Activated T-cell treated with anti-CD3 and anti-CD28 coated beads, Interleukin-2, amount 50 U/mL, for 24 hours (primary cell): ENCODE measurements at regions not wholly inside any gene's neighbourhood (a gene's known extent, or its start where the extent isn't known, plus 50 kb on each side); places are given as distances from the start of the nearest gene placed in this dataset.

Source experiments
- DNase-seq: peaks from one replicate; pipeline ENCODE4 v3.0.0-alpha.2; 2020
- H3K27ac Mint-ChIP-seq: 2 replicates; pipeline ENCODE4 v1.8.0; 2020; ENCODE audit warnings: mild to moderate bottlenecking, mixed read lengths
- H3K27me3 Mint-ChIP-seq: 2 replicates; pipeline ENCODE4 v1.8.0; 2020; ENCODE audit warnings: mixed read lengths
- H3K36me3 Mint-ChIP-seq: 2 replicates; pipeline ENCODE4 v1.8.0; 2020; ENCODE audit warnings: low read depth, mixed read lengths
- H3K4me1 Mint-ChIP-seq: 2 replicates; pipeline ENCODE4 v1.8.0; 2020; ENCODE audit warnings: low read depth, mixed read lengths
- H3K4me3 Mint-ChIP-seq: 2 replicates; pipeline ENCODE4 v1.8.0; 2020; ENCODE audit warnings: mild to moderate bottlenecking, moderate library complexity, mixed read lengths
- H3K9me3 Mint-ChIP-seq: 2 replicates; pipeline ENCODE4 v1.8.0; 2020; ENCODE audit warnings: mixed read lengths

DNA sequence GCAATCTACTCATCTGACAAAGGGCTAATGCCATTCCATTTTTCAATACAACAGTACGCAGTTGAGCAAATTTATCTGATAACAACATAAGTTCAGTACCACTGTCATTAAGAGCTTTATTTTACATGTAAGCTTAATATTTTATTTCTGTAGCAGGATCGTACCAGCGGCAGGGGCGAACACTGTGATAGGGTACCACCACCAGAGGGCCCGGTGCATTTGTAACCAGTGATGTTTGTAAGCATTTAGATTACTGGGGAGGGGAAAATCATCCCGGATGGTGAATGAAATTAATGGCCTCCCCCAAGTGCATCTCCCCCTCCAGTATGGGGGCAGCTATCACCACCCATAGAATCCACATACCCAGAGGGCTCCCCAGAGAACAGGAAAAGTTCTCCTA lies 179.0 kb downstream of the ADGRA3 start:
- Mint-ChIP-seq H3K9me3 (no peaks in the 10 kb centered on the region), H3K4me3 (no peak overlapping the region), H3K27ac (no peak overlapping the region), H3K27me3 (no peaks in the 10 kb centered on the region), H3K4me1 (no peaks in the 10 kb centered on the region), H3K36me3 (no peaks in the 10 kb centered on the region)
- DNase-seq: no peak

DNA sequence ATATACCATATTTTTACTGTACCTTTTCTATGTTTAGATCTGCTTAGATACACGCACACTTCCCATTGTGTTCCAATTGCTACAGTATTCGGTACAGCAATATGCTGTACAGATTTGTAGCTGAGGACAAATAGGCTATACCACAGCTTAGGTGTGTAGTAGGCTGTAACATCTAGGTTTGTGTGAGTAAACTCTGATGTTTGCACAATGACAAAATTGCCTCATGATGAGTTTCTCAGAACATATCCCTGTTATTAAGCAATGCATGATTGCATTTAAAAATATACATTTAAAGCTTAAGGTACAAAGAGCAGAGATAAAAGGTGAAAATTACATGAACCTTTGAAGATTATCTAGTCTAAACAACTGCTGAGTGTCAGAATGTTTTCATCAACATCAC lies 181.7 kb downstream of the ADGRA3 start:
- no peak overlapping the region for H3K27ac Mint-ChIP-seq
- H3K27me3 Mint-ChIP-seq: no peaks in the 10 kb centered on the region
- no peak overlapping the region for H3K4me3 Mint-ChIP-seq

DNA sequence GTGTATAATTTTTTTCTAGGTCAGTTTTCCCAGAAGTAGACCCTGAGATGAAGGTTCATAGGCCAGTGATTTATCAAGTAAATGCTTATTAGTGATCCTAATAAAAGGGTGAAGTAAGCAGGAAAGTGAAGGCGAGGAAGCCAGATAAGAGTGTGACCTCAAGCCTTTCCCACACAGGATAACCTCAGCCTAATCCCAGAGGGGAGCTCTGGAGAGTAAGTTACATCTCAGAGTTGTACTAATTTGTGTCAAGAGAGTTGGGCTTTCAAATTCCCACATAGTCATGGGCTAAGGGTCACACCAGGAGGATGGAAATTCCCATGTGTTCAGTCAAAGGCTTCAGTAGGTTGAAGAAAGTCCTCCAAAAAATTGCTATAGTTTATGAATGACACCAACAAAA lies 191.4 kb downstream of the ADGRA3 start:
- no peak for DNase-seq
- Mint-ChIP-seq H3K4me3 (no peak overlapping the region), H3K4me1 (no peaks in the 10 kb centered on the region), H3K27ac (no peak overlapping the region), H3K9me3 (peaks cover 3% of the 10 kb centered on the region), H3K27me3 (no peaks in the 10 kb centered on the region), H3K36me3 (no peaks in the 10 kb centered on the region)

More for the DNA sequence above, 181.7 kb downstream of the ADGRA3 start:
- Mint-ChIP-seq H3K36me3 (no peaks in the 10 kb centered on the region), H3K4me1 (no peaks in the 10 kb centered on the region), H3K9me3 (peaks cover 6% of the 10 kb centered on the region)
- DNase-seq: no peak

DNA sequence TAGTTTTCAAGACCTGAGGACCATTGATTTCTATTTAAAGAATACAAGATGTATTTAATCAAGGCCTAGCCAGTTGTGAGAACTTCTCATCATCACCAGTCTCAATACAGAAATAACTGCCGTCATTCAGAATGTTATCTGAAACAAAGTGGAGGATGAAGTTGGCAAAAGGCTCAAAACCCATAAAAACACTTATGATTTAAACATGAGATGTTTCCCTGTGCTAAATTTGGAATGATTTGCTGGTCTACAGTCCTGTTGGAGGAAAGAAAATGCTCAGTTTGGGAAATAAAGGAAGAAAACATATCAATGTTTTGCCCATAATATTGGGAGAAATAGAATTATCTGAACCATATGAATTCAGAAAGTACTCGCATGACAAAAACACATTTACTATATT lies 192.2 kb downstream of the ADGRA3 start:
- no peak overlapping the region for H3K27ac Mint-ChIP-seq
- no peaks in the 10 kb centered on the region for H3K4me1 Mint-ChIP-seq
- no peak for DNase-seq
- H3K27me3 Mint-ChIP-seq: no peaks in the 10 kb centered on the region
- H3K4me3 Mint-ChIP-seq: no peak overlapping the region
- H3K9me3 Mint-ChIP-seq: no peaks in the 10 kb centered on the region
- no peaks in the 10 kb centered on the region for H3K36me3 Mint-ChIP-seq

DNA sequence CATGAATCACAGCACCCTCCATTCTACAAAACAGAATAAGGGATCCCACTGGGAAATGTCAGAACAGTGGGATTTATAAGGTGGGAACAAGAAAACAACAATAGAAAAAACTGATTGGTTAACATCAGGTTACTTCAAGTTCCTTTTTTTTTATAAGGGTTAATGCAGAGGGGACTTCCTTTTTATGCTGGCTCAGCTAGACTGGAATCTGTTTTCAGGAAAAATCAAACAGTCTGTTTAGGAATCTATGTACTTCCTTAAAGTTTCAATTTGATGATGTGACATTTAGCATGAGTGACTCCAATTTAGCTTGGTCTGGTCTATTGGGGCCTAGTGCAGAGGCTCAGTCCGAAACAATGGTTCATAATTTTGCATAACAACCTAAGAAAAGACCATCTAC lies 192.9 kb downstream of the ADGRA3 start:
- Mint-ChIP-seq H3K36me3 (no peaks in the 10 kb centered on the region), H3K4me3 (no peak overlapping the region), H3K27me3 (no peaks in the 10 kb centered on the region), H3K27ac (no peak overlapping the region), H3K9me3 (no peaks in the 10 kb centered on the region), H3K4me1 (no peaks in the 10 kb centered on the region)
- DNase-seq: no peak

DNA sequence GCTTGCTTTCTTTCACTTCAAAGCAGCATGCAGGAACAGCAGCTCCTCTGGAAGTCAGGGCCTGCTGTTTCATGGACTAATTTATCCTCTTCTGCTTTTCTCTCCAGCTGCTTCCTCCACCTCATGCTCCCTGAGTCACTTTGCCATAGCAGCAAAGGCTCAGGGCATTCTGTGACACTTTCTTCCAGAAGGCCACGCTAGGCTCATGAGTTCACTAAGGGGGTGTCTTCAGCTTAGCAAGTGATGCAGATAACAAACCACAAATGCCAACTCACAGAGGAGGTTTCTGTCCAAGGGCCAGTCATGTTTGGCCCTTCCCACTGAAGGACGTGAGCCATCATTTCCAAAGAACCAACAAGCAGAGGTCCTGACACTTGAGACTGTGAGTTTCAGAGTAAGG lies 200.2 kb downstream of the ADGRA3 start:
- Mint-ChIP-seq H3K4me1 (no peaks in the 10 kb centered on the region), H3K27ac (no peak overlapping the region), H3K9me3 (peaks cover 4% of the 10 kb centered on the region), H3K27me3 (no peaks in the 10 kb centered on the region), H3K4me3 (no peak overlapping the region), H3K36me3 (no peaks in the 10 kb centered on the region)
- DNase-seq: no peak

DNA sequence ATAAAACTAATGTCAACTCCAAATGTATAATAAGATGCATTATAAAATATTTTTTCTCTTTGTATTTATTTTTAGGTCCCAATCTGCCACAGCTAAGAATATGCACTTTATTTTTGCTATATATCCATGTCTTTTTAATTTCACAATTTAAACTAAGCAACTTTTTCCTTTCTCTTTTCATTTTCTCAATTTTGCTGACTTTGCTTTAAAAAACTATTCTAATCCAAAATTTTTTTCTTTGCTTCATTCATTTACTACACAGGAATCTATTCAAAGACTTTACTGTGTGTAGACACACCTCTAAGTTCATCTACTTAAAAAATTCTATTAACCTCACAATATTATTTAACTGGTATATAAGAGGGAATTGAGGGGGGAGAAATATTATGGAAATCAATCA lies 201.9 kb downstream of the ADGRA3 start:
- Mint-ChIP-seq H3K27me3 (no peaks in the 10 kb centered on the region), H3K4me1 (no peaks in the 10 kb centered on the region), H3K36me3 (no peaks in the 10 kb centered on the region), H3K4me3 (no peak overlapping the region), H3K27ac (no peak overlapping the region), H3K9me3 (peaks cover 4% of the 10 kb centered on the region)
- DNase-seq: no peak

DNA sequence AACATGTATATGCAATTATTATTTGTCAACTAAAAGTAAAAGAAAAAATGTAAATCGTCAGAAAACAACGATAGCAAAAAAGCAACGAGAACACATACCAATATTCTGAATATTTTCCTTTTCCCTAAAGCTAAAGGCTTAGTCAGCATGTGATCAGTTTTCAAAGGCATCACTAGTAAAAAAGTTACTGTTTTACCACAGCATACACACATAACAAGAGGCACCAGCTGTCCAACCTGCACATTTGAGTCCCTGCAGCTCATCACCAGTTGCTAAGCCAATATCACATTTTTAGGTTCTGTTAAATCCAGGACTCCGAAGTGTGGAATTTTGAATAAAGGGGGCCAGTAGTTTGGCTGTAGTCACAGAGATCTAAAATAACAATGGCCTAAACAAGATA lies 203.8 kb downstream of the ADGRA3 start:
- no peak for DNase-seq
- Mint-ChIP-seq H3K27me3 (no peaks in the 10 kb centered on the region), H3K9me3 (peaks cover 2% of the 10 kb centered on the region), H3K36me3 (no peaks in the 10 kb centered on the region), H3K27ac (no peak overlapping the region), H3K4me3 (no peak overlapping the region), H3K4me1 (no peaks in the 10 kb centered on the region)

DNA sequence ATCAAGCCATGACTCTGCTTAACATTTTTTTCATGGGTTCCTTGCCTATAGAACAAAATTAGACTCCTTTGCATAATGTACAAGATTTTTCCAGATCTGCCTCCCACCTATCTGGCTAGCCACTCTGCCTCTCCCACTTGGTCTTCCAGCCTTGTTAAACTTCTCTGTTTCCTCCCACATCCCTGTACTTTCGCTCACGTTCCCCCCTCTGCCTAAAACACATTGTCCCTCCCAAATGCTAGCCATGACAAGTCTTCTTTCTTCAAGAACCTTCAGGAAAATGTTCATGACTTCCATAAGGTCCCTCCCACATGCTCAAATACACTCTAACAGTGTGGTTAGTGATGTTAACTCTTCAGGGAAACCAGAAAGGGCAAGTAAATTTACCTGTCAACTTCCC lies 214.6 kb downstream of the ADGRA3 start:
- no peak for DNase-seq
- Mint-ChIP-seq H3K36me3 (no peaks in the 10 kb centered on the region), H3K27ac (no peak overlapping the region), H3K27me3 (no peaks in the 10 kb centered on the region), H3K9me3 (peaks cover 15% of the 10 kb centered on the region), H3K4me3 (no peak overlapping the region), H3K4me1 (no peaks in the 10 kb centered on the region)

DNA sequence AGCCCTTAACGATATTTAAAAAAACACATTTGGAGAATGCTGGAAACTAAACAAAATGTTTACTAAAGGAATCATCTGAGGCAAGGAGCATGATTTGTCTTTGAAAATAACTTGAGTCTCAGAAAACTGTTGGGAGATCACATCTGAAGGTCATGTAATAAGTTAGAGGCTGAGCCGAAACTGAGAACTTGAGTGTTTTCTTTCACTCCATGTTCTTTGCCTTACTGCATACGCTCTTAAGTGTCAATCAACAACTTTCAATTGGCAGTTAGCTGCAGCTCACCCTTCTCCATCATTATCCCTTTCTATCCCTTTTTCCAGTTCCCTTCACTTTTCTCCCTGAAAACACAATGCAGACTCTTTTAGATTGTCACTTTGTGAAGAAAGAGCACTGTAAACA lies 216.2 kb downstream of the ADGRA3 start:
- H3K27me3 Mint-ChIP-seq: no peaks in the 10 kb centered on the region
- peaks cover 9% of the 10 kb centered on the region for H3K9me3 Mint-ChIP-seq
- no peak overlapping the region for H3K27ac Mint-ChIP-seq
- no peak for DNase-seq
- H3K4me3 Mint-ChIP-seq: no peak overlapping the region
- no peaks in the 10 kb centered on the region for H3K36me3 Mint-ChIP-seq
- H3K4me1 Mint-ChIP-seq: no peaks in the 10 kb centered on the region

DNA sequence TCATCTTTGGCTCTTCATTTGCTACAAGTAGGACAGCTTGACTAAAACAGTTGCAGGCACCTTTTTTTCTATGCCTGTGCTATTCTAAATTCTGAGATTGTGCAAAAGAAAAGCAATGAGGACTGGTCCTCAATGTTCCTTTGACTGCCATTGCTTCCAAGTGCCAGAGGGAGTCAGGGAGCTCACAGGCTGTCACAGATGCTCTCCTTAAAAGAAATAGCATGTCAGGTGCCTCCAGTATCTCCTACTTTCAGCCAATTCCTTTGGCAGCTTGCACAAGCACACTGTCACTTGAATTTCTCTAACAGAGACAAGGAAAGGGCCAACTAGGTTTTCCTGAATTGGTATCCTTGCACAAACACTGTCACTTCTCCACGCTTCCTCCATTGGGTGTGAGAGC lies 228.2 kb downstream of the ADGRA3 start:
- H3K27ac Mint-ChIP-seq: no peak overlapping the region
- no peak overlapping the region for H3K4me3 Mint-ChIP-seq
- H3K4me1 Mint-ChIP-seq: no peaks in the 10 kb centered on the region
- H3K27me3 Mint-ChIP-seq: no peaks in the 10 kb centered on the region
- H3K9me3 Mint-ChIP-seq: peaks cover 8% of the 10 kb centered on the region
- DNase-seq: no peak
- no peaks in the 10 kb centered on the region for H3K36me3 Mint-ChIP-seq

DNA sequence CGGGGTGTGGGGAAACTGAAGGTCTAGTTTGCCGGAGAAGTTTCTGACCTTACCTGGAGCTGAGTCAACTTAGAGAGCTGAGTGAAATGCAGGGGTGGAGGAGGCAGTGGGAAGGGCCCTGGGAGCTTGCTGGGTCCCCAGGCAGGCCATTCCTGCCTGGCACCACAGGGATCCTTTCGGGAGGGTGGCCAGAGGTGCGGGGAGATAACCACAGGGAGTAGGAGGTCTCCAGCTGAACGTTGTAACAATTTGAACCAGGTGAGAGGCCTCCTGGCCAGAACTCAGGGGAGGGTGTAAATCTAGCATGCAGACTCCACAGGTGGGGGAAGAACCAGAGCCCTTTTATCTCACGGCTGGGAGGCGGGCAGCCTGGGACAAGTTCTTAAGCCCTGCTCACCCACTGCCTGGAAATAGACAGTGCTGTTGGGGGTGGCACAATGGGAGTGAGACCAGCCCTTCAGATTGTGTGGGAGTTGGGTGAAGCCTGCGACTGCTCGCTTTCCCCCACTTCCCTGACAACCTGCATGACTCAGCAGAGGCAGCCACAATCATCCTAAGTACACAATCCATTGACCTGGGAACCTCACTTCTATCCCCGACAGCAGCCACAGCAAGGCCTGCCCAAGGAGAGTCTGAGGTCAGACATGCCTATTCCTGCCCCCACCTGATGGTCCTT lies 247.4 kb downstream of the ADGRA3 start:
- no peak overlapping the region for H3K27ac Mint-ChIP-seq
- no peaks in the 10 kb centered on the region for H3K4me1 Mint-ChIP-seq
- peaks cover 29% of the 10 kb centered on the region for H3K9me3 Mint-ChIP-seq

DNA sequence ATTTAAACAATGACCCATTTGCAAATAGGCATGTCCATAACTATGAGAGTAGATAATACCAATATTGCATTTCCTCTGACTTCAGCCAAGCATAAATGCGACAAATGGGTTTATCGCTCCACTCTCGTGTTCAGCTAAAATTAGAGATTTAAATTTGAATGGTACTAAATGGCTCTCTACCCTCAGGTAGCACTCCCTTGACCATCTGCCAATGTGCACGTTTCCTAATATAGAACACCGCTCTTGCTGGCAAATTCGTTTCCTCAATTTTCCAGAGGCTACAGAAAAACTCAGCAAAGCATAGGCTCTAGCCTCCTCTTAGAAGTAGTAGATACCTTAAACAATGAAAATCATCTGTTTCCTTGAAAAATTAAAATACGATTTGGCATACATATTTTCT lies 251.6 kb downstream of the ADGRA3 start:
- H3K27ac Mint-ChIP-seq: no peak overlapping the region

More for the DNA sequence above, 247.4 kb downstream of the ADGRA3 start:
- Mint-ChIP-seq H3K27me3 (no peaks in the 10 kb centered on the region), H3K4me3 (no peak overlapping the region), H3K36me3 (no peaks in the 10 kb centered on the region)
- DNase-seq: no peak

DNA sequence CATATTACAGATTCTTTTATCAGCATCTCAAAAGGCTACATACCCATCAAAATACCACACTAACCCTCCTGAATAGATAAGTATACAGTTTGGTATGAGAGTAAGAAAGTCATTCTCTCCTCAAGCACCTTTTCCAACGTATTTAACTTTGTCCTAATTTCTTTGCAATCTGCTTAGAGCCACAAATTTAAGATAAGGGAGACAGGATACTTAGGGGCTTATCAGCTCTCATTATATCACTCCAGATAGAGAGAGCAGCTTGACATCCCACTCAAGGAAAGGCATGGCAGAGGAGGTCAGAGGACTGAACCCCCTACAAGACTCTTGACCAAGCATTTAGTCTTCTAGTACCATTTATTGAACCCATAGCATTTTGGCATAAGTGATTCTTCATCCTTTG lies 262.4 kb downstream of the ADGRA3 start:
- Mint-ChIP-seq H3K27me3 (no peaks in the 10 kb centered on the region), H3K9me3 (peaks cover 9% of the 10 kb centered on the region)
- DNase-seq: no peak

More for the DNA sequence above, 251.6 kb downstream of the ADGRA3 start:
- H3K27me3 Mint-ChIP-seq: no peaks in the 10 kb centered on the region
- no peaks in the 10 kb centered on the region for H3K4me1 Mint-ChIP-seq
- DNase-seq: no peak
- H3K9me3 Mint-ChIP-seq: peaks cover 19% of the 10 kb centered on the region
- no peaks in the 10 kb centered on the region for H3K36me3 Mint-ChIP-seq
- no peak overlapping the region for H3K4me3 Mint-ChIP-seq

DNA sequence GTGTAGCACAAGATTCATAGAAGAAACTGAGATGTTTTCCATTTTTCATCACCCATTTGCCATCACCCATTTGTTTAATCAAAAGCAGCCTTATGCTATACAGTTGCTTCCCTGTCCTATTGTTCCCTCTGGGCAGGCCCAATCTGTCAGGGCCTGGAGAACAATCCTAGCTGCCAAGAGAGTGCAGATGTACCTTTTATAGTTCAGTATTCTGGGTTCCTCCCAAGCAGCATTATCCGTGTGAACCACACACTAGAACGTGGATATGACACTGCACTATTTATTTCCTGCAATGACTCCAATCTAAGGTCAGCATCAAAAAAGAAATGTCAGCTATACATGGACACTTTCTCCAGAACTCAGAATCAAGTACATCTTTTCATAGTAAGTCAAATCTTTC lies 269.0 kb downstream of the ADGRA3 start:
- Mint-ChIP-seq H3K36me3 (no peaks in the 10 kb centered on the region), H3K27ac (no peak overlapping the region), H3K4me1 (no peaks in the 10 kb centered on the region), H3K4me3 (no peak overlapping the region), H3K9me3 (peaks cover 4% of the 10 kb centered on the region), H3K27me3 (no peaks in the 10 kb centered on the region)
- no peak for DNase-seq

More for the DNA sequence above, 262.4 kb downstream of the ADGRA3 start:
- H3K36me3 Mint-ChIP-seq: no peaks in the 10 kb centered on the region
- no peaks in the 10 kb centered on the region for H3K4me1 Mint-ChIP-seq
- H3K27ac Mint-ChIP-seq: no peak overlapping the region
- no peak overlapping the region for H3K4me3 Mint-ChIP-seq

DNA sequence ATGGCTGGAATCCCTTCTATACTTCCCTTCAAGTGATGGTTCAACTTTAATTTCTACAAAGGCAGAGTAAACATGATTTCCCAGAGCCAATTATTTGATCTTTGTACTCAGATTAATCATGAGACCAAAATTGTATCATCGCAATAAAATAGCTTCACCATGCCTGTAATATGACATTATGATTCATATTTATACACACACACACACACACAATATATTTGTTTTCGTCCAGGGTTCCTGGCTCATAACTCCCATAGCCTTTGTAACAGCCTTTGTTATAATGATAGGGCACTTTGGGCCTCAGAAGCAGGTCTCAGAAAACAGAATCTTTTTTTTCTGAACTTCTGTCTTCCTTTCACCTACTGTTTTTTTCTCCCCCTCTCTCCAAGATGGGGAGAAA lies 270.6 kb downstream of the ADGRA3 start:
- Mint-ChIP-seq H3K4me1 (no peaks in the 10 kb centered on the region), H3K27me3 (no peaks in the 10 kb centered on the region), H3K36me3 (no peaks in the 10 kb centered on the region), H3K4me3 (no peak overlapping the region), H3K27ac (no peak overlapping the region), H3K9me3 (peaks cover 4% of the 10 kb centered on the region)
- DNase-seq: no peak
